ENCODE measurements at regions not wholly inside any gene's neighbourhood (a gene's known extent, or its start where the extent isn't known, plus 50 kb on each side); places are given as distances from the start of the nearest gene placed in this dataset.

- ATAC-seq (ENCODE audit: low read depth) (no peak), DNase-seq (no peak)
- POLR2A ChIA-PET: no interaction called here
- Mint-ChIP-seq H3K4me3 (no peak overlapping the region), H3K27me3 (no peaks in the 10 kb centered on the region), H3K4me1 (peaks cover 2% of the 10 kb centered on the region), H3K9me3 (peaks cover 3% of the 10 kb centered on the region), H3K36me3 (no peaks in the 10 kb centered on the region), H3K27ac (no peak overlapping the region)
Measured at GRCh38 chr19:5212101-5212500, 128.5 kb downstream of the PTPRS start.

- peaks cover 3% of the 10 kb centered on the region for H3K9me3 Mint-ChIP-seq
Measured at GRCh38 chr19:5211217-5211822, 129.3 kb downstream of the PTPRS start.

GRCh38 chr19:5210556-5210955, 130.1 kb downstream of the PTPRS start:
- Mint-ChIP-seq H3K9me3 (peaks cover 3% of the 10 kb centered on the region), H3K4me1 (peaks cover 2% of the 10 kb centered on the region), H3K4me3 (no peak overlapping the region), H3K36me3 (no peaks in the 10 kb centered on the region), H3K27me3 (no peaks in the 10 kb centered on the region), H3K27ac (no peak overlapping the region)
- POLR2A ChIA-PET: no interaction called here
- ATAC-seq (ENCODE audit: low read depth) (no peak), DNase-seq (no peak)

More at GRCh38 chr19:5211217-5211822, 129.3 kb downstream of the PTPRS start:
- Mint-ChIP-seq H3K36me3 (no peaks in the 10 kb centered on the region), H3K4me1 (peaks cover under 1% of the 10 kb centered on the region), H3K27me3 (no peaks in the 10 kb centered on the region), H3K27ac (no peak overlapping the region), H3K4me3 (no peak overlapping the region)
- ATAC-seq (ENCODE audit: low read depth) (no peak), DNase-seq (no peak)
- POLR2A ChIA-PET: no interaction called here

- H3K27ac Mint-ChIP-seq: no peak overlapping the region
- POLR2A ChIA-PET: no interaction called here
- H3K4me3 Mint-ChIP-seq: no peak overlapping the region
- H3K27me3 Mint-ChIP-seq: no peaks in the 10 kb centered on the region
- H3K4me1 Mint-ChIP-seq: peaks cover 7% of the 10 kb centered on the region
- peaks cover 2% of the 10 kb centered on the region for H3K36me3 Mint-ChIP-seq
- ATAC-seq (ENCODE audit: low read depth) (no peak), DNase-seq (no peak)
- peaks cover 5% of the 10 kb centered on the region for H3K9me3 Mint-ChIP-seq
Measured at GRCh38 chr19:5207806-5208205, 132.8 kb downstream of the PTPRS start.

- peaks cover 7% of the 10 kb centered on the region for H3K4me1 Mint-ChIP-seq
- POLR2A ChIA-PET: no interaction called here
- peaks cover 8% of the 10 kb centered on the region for H3K9me3 Mint-ChIP-seq
- peaks cover 2% of the 10 kb centered on the region for H3K36me3 Mint-ChIP-seq
- H3K4me3 Mint-ChIP-seq: no peak overlapping the region
- no peak for ATAC-seq (ENCODE audit: low read depth)
- H3K27ac Mint-ChIP-seq: no peak overlapping the region
- no peaks in the 10 kb centered on the region for H3K27me3 Mint-ChIP-seq
- DNase-seq: no peak
Measured at GRCh38 chr19:5206751-5207075, 133.9 kb downstream of the PTPRS start.

- H3K4me3 Mint-ChIP-seq: peak overlapping the region; percentile 77
- peaks cover 10% of the 10 kb centered on the region for H3K9me3 Mint-ChIP-seq
- POLR2A ChIA-PET: interaction anchor here (0.7 kb wide), 1 partner anchor 109 kb away, joined by 5 read pairs; no protein-coding TSS in a partner anchor
Measured at GRCh38 chr19:5205937-5206750, 134.5 kb downstream of the PTPRS start.

GRCh38 chr19:5205381-5205780, 135.2 kb downstream of the PTPRS start:
- no peaks in the 10 kb centered on the region for H3K27me3 Mint-ChIP-seq
- DNase-seq (no peak), ATAC-seq (ENCODE audit: low read depth) (no peak)
- H3K4me1 Mint-ChIP-seq: peaks cover 7% of the 10 kb centered on the region
- H3K9me3 Mint-ChIP-seq: peaks cover 13% of the 10 kb centered on the region
- POLR2A ChIA-PET: interaction anchor here (0.7 kb wide), 1 partner anchor 109 kb away, joined by 5 read pairs; no protein-coding TSS in a partner anchor
- peaks cover 5% of the 10 kb centered on the region for H3K36me3 Mint-ChIP-seq
- peak overlapping the region; percentile 56 for H3K27ac Mint-ChIP-seq
- peak overlapping the region; percentile 77 for H3K4me3 Mint-ChIP-seq

More at GRCh38 chr19:5205937-5206750, 134.5 kb downstream of the PTPRS start:
- Mint-ChIP-seq H3K36me3 (peaks cover 4% of the 10 kb centered on the region), H3K4me1 (peaks cover 7% of the 10 kb centered on the region), H3K27me3 (no peaks in the 10 kb centered on the region), H3K27ac (no peak overlapping the region)
- DNase-seq: no peak
- ATAC-seq (ENCODE audit: low read depth): no peak

GRCh38 chr19:5204212-5204611, 136.4 kb downstream of the PTPRS start:
- peaks cover 5% of the 10 kb centered on the region for H3K36me3 Mint-ChIP-seq
- H3K4me3 Mint-ChIP-seq: no peak overlapping the region
- peaks cover 7% of the 10 kb centered on the region for H3K4me1 Mint-ChIP-seq
- no peak for DNase-seq
- H3K27me3 Mint-ChIP-seq: no peaks in the 10 kb centered on the region
- no peak overlapping the region for H3K27ac Mint-ChIP-seq
- peaks cover 13% of the 10 kb centered on the region for H3K9me3 Mint-ChIP-seq
- POLR2A ChIA-PET: no interaction called here
- no peak for ATAC-seq (ENCODE audit: low read depth)

Data from activated naive CD8-positive, alpha-beta T cell treated with anti-CD3 and anti-CD28 coated beads, Interleukin-2, amount 10 ng/mL, durations not matched to agents 7 days and 5 days (primary cell).